Mononuclear cell (primary cell): ENCODE measurements at regions not wholly inside any gene's neighbourhood (a gene's known extent, or its start where the extent isn't known, plus 50 kb on each side); places are given as distances from the start of the nearest gene placed in this dataset.

Experiments used
- H3K27me3 ChIP-seq: 2 replicates; pipeline ENCODE4 v1.6.0; 2011; ENCODE audit warnings: low read length, control low read depth; ENCODE audit not compliant: insufficient read depth
- H3K4me1 ChIP-seq: 2 replicates; pipeline ENCODE4 v1.5.1; 2011; ENCODE audit warnings: mild to moderate bottlenecking, low read length, control low read depth; ENCODE audit not compliant: insufficient read depth
- H3K4me3 ChIP-seq: 2 replicates; pipeline ENCODE4 v1.5.1; 2011; ENCODE audit warnings: mild to moderate bottlenecking, low read length, moderate library complexity
- H3K9me3 ChIP-seq: 2 replicates; pipeline ENCODE4 v1.5.1; 2011; ENCODE audit warnings: low read depth, mild to moderate bottlenecking, control low read depth, low read length

GRCh38 chr1:56331207-56331891, 248.0 kb downstream of the PLPP3 start:
- Histone ChIP-seq H3K27me3 (no peaks in the 10 kb centered on the region), H3K4me1 (peaks cover 27% of the 10 kb centered on the region), H3K9me3 (no peaks in the 10 kb centered on the region), H3K4me3 (no peak overlapping the region)

- no peak overlapping the region for H3K4me3 ChIP-seq
- peaks cover 27% of the 10 kb centered on the region for H3K4me1 ChIP-seq
- no peaks in the 10 kb centered on the region for H3K9me3 ChIP-seq
- no peaks in the 10 kb centered on the region for H3K27me3 ChIP-seq
These were observed 248.9 kb downstream of the PLPP3 start for GRCh38 chr1:56330391-56331026.

- H3K9me3 ChIP-seq, result no peaks in the 10 kb centered on the region
- H3K27me3 ChIP-seq, result no peaks in the 10 kb centered on the region
- H3K4me1 ChIP-seq, result peaks cover 27% of the 10 kb centered on the region
- H3K4me3 ChIP-seq, result no peak overlapping the region
These were observed 249.4 kb downstream of the PLPP3 start for GRCh38 chr1:56329970-56330369.

- Histone ChIP-seq H3K27me3 (no peaks in the 10 kb centered on the region), H3K4me1 (peaks cover 27% of the 10 kb centered on the region), H3K9me3 (no peaks in the 10 kb centered on the region), H3K4me3 (no peak overlapping the region)
These were observed 252.2 kb downstream of the PLPP3 start for GRCh38 chr1:56327195-56327594.

GRCh38 chr1:56326056-56326455, 253.3 kb downstream of the PLPP3 start:
- no peaks in the 10 kb centered on the region for H3K9me3 ChIP-seq
- H3K27me3 ChIP-seq, result no peaks in the 10 kb centered on the region
- H3K4me1 ChIP-seq, result peaks cover 27% of the 10 kb centered on the region
- no peak overlapping the region for H3K4me3 ChIP-seq

GRCh38 chr1:56324504-56324903, 254.9 kb downstream of the PLPP3 start:
- Histone ChIP-seq H3K9me3 (no peaks in the 10 kb centered on the region), H3K27me3 (no peaks in the 10 kb centered on the region), H3K4me3 (no peak overlapping the region), H3K4me1 (peaks cover 16% of the 10 kb centered on the region)

GRCh38 chr1:56322211-56322610, 257.2 kb downstream of the PLPP3 start:
- Histone ChIP-seq H3K27me3 (no peaks in the 10 kb centered on the region), H3K9me3 (no peaks in the 10 kb centered on the region), H3K4me3 (no peak overlapping the region), H3K4me1 (no peaks in the 10 kb centered on the region)

GRCh38 chr1:56321150-56321490, 258.2 kb downstream of the PLPP3 start:
- Histone ChIP-seq H3K4me3 (no peak overlapping the region), H3K9me3 (no peaks in the 10 kb centered on the region), H3K4me1 (no peaks in the 10 kb centered on the region), H3K27me3 (no peaks in the 10 kb centered on the region)

GRCh38 chr1:56320464-56321149, 258.8 kb downstream of the PLPP3 start:
- H3K9me3 ChIP-seq, result no peaks in the 10 kb centered on the region
- no peaks in the 10 kb centered on the region for H3K27me3 ChIP-seq
- no peaks in the 10 kb centered on the region for H3K4me1 ChIP-seq
- H3K4me3 ChIP-seq, result no peak overlapping the region

- H3K4me3 ChIP-seq, result no peak overlapping the region
- no peaks in the 10 kb centered on the region for H3K4me1 ChIP-seq
- H3K9me3 ChIP-seq, result no peaks in the 10 kb centered on the region
- H3K27me3 ChIP-seq, result no peaks in the 10 kb centered on the region
These were observed 261.6 kb downstream of the PLPP3 start for GRCh38 chr1:56317722-56318121.

GRCh38 chr1:56315293-56315942, 263.9 kb downstream of the PLPP3 start:
- Histone ChIP-seq H3K9me3 (no peaks in the 10 kb centered on the region), H3K4me3 (no peak overlapping the region), H3K27me3 (no peaks in the 10 kb centered on the region), H3K4me1 (no peaks in the 10 kb centered on the region)

- Histone ChIP-seq H3K27me3 (no peaks in the 10 kb centered on the region), H3K4me1 (no peaks in the 10 kb centered on the region), H3K9me3 (no peaks in the 10 kb centered on the region), H3K4me3 (no peak overlapping the region)
These were observed 265.8 kb downstream of the PLPP3 start for GRCh38 chr1:56313560-56313959.

GRCh38 chr1:56311766-56312165, 267.6 kb downstream of the PLPP3 start:
- H3K4me1 ChIP-seq, result no peaks in the 10 kb centered on the region
- H3K27me3 ChIP-seq, result no peaks in the 10 kb centered on the region
- no peaks in the 10 kb centered on the region for H3K9me3 ChIP-seq
- no peak overlapping the region for H3K4me3 ChIP-seq

GRCh38 chr1:56310945-56311344, 268.4 kb downstream of the PLPP3 start:
- no peak overlapping the region for H3K4me3 ChIP-seq
- H3K9me3 ChIP-seq, result no peaks in the 10 kb centered on the region
- no peaks in the 10 kb centered on the region for H3K27me3 ChIP-seq
- H3K4me1 ChIP-seq, result no peaks in the 10 kb centered on the region

GRCh38 chr1:56309065-56309464, 270.3 kb downstream of the PLPP3 start:
- no peaks in the 10 kb centered on the region for H3K4me1 ChIP-seq
- no peaks in the 10 kb centered on the region for H3K9me3 ChIP-seq
- H3K27me3 ChIP-seq, result no peaks in the 10 kb centered on the region
- H3K4me3 ChIP-seq, result no peak overlapping the region
